ENCODE measurements at regions not wholly inside any gene's neighbourhood (a gene's known extent, or its start where the extent isn't known, plus 50 kb on each side); places are given as distances from the start of the nearest gene placed in this dataset.

DNA sequence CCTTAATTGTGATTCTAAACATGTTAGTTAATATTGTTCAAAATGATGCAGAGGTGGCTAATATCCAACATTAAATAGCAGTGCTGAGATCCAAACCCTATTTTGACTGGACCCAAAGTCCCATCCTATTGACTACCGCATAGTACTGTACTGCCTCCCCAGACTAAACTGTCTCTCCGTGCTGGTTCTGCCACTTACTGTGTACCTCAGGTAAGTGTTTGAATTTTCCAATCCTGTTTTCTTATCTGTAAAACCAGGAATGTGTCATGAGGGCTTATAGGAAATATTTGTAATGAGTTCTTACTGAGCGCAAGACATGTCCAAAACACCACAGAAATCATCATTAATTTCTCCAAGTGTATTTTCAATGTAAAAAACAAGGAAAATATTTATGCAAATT, 209.2 kb upstream of the CD180 start (continued):
- TF ChIP-seq, protein P1, sequence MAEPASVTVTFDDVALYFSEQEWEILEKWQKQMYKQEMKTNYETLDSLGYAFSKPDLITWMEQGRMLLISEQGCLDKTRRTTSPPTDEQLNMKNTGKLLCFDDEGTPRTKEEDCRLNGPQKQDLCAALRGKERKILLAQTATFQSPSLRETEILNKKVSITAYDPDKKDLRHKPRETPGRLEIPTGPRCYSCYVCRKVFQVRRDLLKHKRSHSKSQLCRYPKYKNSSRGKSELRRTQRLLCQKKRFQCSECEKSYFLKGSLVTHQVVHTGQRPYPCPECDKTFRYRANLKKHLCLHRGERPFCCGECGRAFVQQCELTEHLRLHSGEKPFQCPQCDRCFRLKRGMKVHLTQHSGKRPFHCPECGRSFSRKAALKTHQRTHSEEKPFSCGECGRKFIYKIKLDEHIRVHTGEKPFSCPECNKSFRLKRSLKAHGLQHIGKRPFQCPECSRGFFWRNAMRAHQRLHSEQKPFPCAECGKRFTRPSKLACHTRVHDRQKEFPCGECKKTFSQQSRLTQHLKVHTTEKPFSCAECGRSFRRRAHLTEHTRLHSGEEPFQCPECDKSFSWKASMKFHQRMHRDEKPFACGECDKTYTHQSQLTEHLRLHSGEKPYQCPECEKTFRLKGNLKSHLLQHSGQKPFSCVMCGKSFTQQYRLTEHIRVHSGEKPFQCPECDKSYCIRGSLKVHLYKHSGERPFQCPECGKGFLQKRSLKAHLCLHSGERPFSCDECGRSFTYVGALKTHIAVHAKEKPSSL (CRISPR knock-in tag; conservative IDR thresholded peaks at IDR 0.05): no peak
- TF ChIP-seq, protein P2, sequence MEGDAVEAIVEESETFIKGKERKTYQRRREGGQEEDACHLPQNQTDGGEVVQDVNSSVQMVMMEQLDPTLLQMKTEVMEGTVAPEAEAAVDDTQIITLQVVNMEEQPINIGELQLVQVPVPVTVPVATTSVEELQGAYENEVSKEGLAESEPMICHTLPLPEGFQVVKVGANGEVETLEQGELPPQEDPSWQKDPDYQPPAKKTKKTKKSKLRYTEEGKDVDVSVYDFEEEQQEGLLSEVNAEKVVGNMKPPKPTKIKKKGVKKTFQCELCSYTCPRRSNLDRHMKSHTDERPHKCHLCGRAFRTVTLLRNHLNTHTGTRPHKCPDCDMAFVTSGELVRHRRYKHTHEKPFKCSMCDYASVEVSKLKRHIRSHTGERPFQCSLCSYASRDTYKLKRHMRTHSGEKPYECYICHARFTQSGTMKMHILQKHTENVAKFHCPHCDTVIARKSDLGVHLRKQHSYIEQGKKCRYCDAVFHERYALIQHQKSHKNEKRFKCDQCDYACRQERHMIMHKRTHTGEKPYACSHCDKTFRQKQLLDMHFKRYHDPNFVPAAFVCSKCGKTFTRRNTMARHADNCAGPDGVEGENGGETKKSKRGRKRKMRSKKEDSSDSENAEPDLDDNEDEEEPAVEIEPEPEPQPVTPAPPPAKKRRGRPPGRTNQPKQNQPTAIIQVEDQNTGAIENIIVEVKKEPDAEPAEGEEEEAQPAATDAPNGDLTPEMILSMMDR (IDR thresholded peaks at IDR 0.05): no peak
- no peak for TF ChIP-seq NR3C1 (CRISPR knock-in tag; conservative IDR thresholded peaks at IDR 0.05; ENCODE audit: low read depth)
- TF ChIP-seq, protein P3, sequence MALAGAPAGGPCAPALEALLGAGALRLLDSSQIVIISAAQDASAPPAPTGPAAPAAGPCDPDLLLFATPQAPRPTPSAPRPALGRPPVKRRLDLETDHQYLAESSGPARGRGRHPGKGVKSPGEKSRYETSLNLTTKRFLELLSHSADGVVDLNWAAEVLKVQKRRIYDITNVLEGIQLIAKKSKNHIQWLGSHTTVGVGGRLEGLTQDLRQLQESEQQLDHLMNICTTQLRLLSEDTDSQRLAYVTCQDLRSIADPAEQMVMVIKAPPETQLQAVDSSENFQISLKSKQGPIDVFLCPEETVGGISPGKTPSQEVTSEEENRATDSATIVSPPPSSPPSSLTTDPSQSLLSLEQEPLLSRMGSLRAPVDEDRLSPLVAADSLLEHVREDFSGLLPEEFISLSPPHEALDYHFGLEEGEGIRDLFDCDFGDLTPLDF (CRISPR knock-in tag; IDR thresholded peaks at IDR 0.05): no peak
- TF ChIP-seq TEAD1 (CRISPR knock-in tag; IDR thresholded peaks at IDR 0.05): no peak
- TF ChIP-seq ZNF317 (CRISPR knock-in tag; IDR thresholded peaks at IDR 0.05; ENCODE audit: borderline replicate concordance, low read depth): no peak
- TF ChIP-seq TEAD4 (CRISPR knock-in tag; IDR thresholded peaks at IDR 0.05): no peak
- TF ChIP-seq, protein P4, sequence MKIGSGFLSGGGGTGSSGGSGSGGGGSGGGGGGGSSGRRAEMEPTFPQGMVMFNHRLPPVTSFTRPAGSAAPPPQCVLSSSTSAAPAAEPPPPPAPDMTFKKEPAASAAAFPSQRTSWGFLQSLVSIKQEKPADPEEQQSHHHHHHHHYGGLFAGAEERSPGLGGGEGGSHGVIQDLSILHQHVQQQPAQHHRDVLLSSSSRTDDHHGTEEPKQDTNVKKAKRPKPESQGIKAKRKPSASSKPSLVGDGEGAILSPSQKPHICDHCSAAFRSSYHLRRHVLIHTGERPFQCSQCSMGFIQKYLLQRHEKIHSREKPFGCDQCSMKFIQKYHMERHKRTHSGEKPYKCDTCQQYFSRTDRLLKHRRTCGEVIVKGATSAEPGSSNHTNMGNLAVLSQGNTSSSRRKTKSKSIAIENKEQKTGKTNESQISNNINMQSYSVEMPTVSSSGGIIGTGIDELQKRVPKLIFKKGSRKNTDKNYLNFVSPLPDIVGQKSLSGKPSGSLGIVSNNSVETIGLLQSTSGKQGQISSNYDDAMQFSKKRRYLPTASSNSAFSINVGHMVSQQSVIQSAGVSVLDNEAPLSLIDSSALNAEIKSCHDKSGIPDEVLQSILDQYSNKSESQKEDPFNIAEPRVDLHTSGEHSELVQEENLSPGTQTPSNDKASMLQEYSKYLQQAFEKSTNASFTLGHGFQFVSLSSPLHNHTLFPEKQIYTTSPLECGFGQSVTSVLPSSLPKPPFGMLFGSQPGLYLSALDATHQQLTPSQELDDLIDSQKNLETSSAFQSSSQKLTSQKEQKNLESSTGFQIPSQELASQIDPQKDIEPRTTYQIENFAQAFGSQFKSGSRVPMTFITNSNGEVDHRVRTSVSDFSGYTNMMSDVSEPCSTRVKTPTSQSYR (CRISPR knock-in tag; IDR thresholded peaks at IDR 0.05): no peak
- TF ChIP-seq GTF2I (CRISPR knock-in tag; conservative IDR thresholded peaks at IDR 0.05): no peak
- TF ChIP-seq FOXP1 (CRISPR knock-in tag; IDR thresholded peaks at IDR 0.05; ENCODE audit: borderline replicate concordance): no peak

DNA sequence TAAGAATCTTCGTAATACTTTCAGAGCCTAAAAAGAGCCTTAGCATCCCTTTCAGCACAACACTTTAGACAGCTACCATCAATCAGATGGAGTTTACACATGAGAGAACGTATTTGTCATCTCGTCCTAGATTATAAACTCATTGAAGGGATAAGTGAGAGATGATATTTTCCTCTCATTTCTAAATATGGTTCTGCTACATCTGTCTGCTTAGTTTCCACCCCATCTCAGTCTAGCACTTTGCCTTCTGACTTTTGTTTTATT, 208.4 kb upstream of the CD180 start:
- ATAC-seq (no peak), DNase-seq (ENCODE audit: low spot score) (no peak)
- Mint-ChIP-seq H3K27me3 (ENCODE audit: low read depth) (no peaks in the 10 kb centered on the region), H3K9me3 (no peaks in the 10 kb centered on the region), H3K27ac (no peak overlapping the region), H3K36me3 (no peaks in the 10 kb centered on the region), H3K4me1 (peaks cover 24% of the 10 kb centered on the region), H3K4me3 (no peak overlapping the region)
- ChIA-PET CTCF (no interaction called here), POLR2A (no interaction called here)
- TF ChIP-seq, protein P5, sequence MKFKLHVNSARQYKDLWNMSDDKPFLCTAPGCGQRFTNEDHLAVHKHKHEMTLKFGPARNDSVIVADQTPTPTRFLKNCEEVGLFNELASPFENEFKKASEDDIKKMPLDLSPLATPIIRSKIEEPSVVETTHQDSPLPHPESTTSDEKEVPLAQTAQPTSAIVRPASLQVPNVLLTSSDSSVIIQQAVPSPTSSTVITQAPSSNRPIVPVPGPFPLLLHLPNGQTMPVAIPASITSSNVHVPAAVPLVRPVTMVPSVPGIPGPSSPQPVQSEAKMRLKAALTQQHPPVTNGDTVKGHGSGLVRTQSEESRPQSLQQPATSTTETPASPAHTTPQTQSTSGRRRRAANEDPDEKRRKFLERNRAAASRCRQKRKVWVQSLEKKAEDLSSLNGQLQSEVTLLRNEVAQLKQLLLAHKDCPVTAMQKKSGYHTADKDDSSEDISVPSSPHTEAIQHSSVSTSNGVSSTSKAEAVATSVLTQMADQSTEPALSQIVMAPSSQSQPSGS (CRISPR knock-in tag; IDR thresholded peaks at IDR 0.05; ENCODE audit: borderline replicate concordance, low read depth): no peak
- TF ChIP-seq, protein P6, sequence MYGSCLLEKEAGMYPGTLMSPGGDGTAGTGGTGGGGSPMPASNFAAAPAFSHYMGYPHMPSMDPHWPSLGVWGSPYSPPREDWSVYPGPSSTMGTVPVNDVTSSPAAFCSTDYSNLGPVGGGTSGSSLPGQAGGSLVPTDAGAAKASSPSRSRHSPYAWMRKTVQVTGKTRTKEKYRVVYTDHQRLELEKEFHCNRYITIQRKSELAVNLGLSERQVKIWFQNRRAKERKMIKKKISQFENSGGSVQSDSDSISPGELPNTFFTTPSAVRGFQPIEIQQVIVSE (CRISPR knock-in tag; IDR thresholded peaks at IDR 0.05; ENCODE audit: borderline replicate concordance): no peak
- TF ChIP-seq, protein P7, sequence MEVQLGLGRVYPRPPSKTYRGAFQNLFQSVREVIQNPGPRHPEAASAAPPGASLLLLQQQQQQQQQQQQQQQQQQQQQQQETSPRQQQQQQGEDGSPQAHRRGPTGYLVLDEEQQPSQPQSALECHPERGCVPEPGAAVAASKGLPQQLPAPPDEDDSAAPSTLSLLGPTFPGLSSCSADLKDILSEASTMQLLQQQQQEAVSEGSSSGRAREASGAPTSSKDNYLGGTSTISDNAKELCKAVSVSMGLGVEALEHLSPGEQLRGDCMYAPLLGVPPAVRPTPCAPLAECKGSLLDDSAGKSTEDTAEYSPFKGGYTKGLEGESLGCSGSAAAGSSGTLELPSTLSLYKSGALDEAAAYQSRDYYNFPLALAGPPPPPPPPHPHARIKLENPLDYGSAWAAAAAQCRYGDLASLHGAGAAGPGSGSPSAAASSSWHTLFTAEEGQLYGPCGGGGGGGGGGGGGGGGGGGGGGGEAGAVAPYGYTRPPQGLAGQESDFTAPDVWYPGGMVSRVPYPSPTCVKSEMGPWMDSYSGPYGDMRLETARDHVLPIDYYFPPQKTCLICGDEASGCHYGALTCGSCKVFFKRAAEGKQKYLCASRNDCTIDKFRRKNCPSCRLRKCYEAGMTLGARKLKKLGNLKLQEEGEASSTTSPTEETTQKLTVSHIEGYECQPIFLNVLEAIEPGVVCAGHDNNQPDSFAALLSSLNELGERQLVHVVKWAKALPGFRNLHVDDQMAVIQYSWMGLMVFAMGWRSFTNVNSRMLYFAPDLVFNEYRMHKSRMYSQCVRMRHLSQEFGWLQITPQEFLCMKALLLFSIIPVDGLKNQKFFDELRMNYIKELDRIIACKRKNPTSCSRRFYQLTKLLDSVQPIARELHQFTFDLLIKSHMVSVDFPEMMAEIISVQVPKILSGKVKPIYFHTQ (CRISPR knock-in tag; IDR thresholded peaks at IDR 0.05): no peak
- no peak for TF ChIP-seq KAT7 (CRISPR knock-in tag; IDR thresholded peaks at IDR 0.05; ENCODE audit: borderline replicate concordance)
- no peak for TF ChIP-seq TEAD1 (CRISPR knock-in tag; IDR thresholded peaks at IDR 0.05)
- TF ChIP-seq, protein P8, sequence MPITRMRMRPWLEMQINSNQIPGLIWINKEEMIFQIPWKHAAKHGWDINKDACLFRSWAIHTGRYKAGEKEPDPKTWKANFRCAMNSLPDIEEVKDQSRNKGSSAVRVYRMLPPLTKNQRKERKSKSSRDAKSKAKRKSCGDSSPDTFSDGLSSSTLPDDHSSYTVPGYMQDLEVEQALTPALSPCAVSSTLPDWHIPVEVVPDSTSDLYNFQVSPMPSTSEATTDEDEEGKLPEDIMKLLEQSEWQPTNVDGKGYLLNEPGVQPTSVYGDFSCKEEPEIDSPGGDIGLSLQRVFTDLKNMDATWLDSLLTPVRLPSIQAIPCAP (CRISPR knock-in tag; IDR thresholded peaks at IDR 0.05): no peak
- no peak for TF ChIP-seq MYBL2 (CRISPR knock-in tag; IDR thresholded peaks at IDR 0.05)
- TF ChIP-seq, protein P9, sequence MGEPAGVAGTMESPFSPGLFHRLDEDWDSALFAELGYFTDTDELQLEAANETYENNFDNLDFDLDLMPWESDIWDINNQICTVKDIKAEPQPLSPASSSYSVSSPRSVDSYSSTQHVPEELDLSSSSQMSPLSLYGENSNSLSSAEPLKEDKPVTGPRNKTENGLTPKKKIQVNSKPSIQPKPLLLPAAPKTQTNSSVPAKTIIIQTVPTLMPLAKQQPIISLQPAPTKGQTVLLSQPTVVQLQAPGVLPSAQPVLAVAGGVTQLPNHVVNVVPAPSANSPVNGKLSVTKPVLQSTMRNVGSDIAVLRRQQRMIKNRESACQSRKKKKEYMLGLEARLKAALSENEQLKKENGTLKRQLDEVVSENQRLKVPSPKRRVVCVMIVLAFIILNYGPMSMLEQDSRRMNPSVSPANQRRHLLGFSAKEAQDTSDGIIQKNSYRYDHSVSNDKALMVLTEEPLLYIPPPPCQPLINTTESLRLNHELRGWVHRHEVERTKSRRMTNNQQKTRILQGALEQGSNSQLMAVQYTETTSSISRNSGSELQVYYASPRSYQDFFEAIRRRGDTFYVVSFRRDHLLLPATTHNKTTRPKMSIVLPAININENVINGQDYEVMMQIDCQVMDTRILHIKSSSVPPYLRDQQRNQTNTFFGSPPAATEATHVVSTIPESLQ (CRISPR knock-in tag; IDR thresholded peaks at IDR 0.05): no peak
- TF ChIP-seq HMGA2 (CRISPR knock-in tag; IDR thresholded peaks at IDR 0.05): no peak
- no peak for TF ChIP-seq CREB1 (CRISPR knock-in tag; IDR thresholded peaks at IDR 0.05)

Data from WTC11 (cell line).